AG04449 (cell line): ENCODE measurements at regions not wholly inside any gene's neighbourhood (a gene's known extent, or its start where the extent isn't known, plus 50 kb on each side); places are given as distances from the start of the nearest gene placed in this dataset.

Source experiments
- CTCF ChIA-PET: fragments of 350-600 bp; formaldehyde crosslinking; extraction: SDS; loops from one replicate; lab custom pipeline; 2021; ENCODE audit warnings: antibody characterized with exemption; lab: Yijun Ruan, JAX
- POLR2A ChIA-PET: fragments of 400-600, 350-600 bp; formaldehyde crosslinking; extraction: SDS; loops from one replicate; lab custom pipeline; 2020; ENCODE audit warnings: antibody characterized with exemption, inconsistent platforms; lab: Yijun Ruan, JAX
- DNase-seq: peaks from one replicate; pipeline ENCODE4 v3.0.0-alpha.2; 2010; ENCODE audit warnings: low read depth, low spot score
- H3K4me3 ChIP-seq: 2 replicates; pipeline ENCODE4 v1.5.1; 2011; ENCODE audit warnings: low read depth, mild to moderate bottlenecking, control low read depth, low read length
- CTCF ChIP-seq: IDR thresholded peaks from one replicate; pipeline ENCODE4 v1.5.1; 2011; ENCODE audit warnings: mild to moderate bottlenecking, moderate library complexity, low read length, control low read depth, inconsistent platforms; ENCODE audit not compliant: insufficient read depth; ENCODE audit errors: missing control alignments

- ChIA-PET CTCF (interaction anchor here (1.5 kb wide), 1 partner anchor 1643 kb away, joined by 6 read pairs; no protein-coding TSS in a partner anchor), POLR2A (no interaction called here)
- peak overlapping the region; percentile 71 for H3K4me3 ChIP-seq
- no peak for DNase-seq
- no peak for TF ChIP-seq CTCF
Observed at GRCh38 chr22:48488611-48489511, 1338.8 kb downstream of the BRD1 start.

- peak overlapping the region; percentile 12 for H3K4me3 ChIP-seq
- POLR2A ChIA-PET, result no interaction called here
- TF ChIP-seq CTCF, result peak; percentile 11
- no peak for DNase-seq
- CTCF ChIA-PET, result interaction anchor here (1.5 kb wide), 1 partner anchor 1643 kb away, joined by 6 read pairs; no protein-coding TSS in a partner anchor
Observed at GRCh38 chr22:48488149-48488551, 1339.5 kb downstream of the BRD1 start.

GRCh38 chr22:48486558-48486957, 1341.1 kb downstream of the BRD1 start:
- POLR2A ChIA-PET, result no interaction called here
- no peak overlapping the region for H3K4me3 ChIP-seq
- DNase-seq, result no peak
- TF ChIP-seq CTCF, result no peak
- CTCF ChIA-PET, result no interaction called here

GRCh38 chr22:48486134-48486532, 1341.5 kb downstream of the BRD1 start:
- CTCF ChIA-PET, result no interaction called here
- no peak overlapping the region for H3K4me3 ChIP-seq
- POLR2A ChIA-PET, result no interaction called here
- TF ChIP-seq CTCF, result no peak
- no peak for DNase-seq

GRCh38 chr22:48485149-48486133, 1342.2 kb downstream of the BRD1 start:
- ChIA-PET CTCF (no interaction called here), POLR2A (no interaction called here)
- TF ChIP-seq CTCF, result no peak
- H3K4me3 ChIP-seq, result no peak overlapping the region
- no peak for DNase-seq
